Hematopoietic multipotent progenitor cell treated with erythropoietin and hydrocortisone succinate and interleukin-3 and kit ligand, for 4 days (in vitro differentiated cells): ENCODE measurements at regions not wholly inside any gene's neighbourhood (a gene's known extent, or its start where the extent isn't known, plus 50 kb on each side); places are given as distances from the start of the nearest gene placed in this dataset.

ENCODE experiments used
- DNase-seq: peaks from one replicate; pipeline ENCODE4 v3.0.0-alpha.2; 2015

DNA sequence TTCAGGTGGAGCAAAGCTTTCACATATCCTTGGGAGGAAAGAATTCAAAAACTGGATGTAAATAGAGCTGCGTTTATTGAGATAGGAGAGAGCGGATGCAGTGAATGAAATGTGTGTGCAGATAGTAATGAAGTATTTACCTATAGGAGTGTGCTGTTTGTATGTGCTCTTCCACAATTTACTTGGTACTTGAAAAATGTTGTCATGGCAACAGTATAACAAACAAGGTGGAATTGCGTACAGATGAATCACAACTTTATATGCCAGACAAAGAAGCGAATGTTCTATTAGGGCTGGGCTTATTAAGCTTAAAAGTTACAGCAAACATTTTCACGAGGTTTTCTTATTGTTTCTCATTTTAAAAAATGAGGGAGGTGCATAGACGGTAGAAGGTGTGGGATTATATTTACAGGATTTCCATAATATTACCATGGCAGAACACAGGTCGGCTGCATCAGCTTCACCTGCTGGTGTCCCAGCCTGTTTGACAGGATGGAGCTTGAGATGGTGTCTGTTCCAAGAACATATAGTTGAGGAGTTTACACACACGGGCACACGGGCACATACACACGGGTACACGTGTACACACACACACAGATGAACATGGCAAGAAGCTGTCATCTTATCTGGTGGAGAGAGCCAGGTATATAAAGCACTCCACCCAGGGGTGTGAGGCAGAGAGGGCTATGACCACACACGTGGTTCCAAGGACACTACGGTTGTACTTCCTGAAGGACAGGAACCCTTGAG lies 155.7 kb downstream of the RMI1 start:
- no peak for DNase-seq

DNA sequence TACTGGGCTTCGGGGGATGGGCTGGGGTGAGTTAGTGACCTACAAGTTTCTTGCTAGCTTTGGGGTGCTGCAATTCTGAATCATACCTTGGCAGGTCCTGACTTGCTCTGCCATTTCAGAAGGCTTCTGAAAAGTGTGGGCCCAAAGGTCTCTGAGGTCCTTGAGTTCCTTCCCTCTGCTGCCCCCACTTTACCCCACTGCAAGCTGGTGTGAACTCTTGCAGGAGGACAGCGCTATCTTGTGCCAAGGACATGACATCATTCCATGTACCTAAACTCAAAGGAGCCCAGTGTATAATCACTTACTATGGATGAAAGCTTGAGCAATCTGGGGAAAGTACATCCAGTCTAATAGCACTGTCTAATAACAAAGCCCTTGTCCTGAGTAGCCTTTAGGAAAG lies 157.4 kb downstream of the RMI1 start:
- DNase-seq: peak; percentile 10

DNA sequence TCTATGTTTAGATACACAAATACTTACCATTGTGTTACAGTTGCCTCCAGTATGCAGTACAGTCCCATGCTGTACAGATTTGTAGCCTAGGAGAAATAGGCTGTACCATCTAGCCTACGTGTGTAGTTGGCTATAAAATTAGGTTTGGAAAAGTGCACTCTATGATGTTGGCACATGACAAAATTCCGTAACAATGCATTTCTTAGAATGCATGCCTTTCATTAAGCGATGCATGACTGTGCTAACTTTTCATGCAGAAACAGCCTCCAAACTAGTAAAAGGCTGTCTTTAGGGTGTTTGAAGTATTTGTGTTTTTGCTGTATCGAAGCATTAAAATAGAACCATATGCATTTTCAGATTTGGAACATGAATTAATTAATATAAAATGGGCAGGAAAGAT lies 157.9 kb downstream of the RMI1 start:
- DNase-seq: no peak

DNA sequence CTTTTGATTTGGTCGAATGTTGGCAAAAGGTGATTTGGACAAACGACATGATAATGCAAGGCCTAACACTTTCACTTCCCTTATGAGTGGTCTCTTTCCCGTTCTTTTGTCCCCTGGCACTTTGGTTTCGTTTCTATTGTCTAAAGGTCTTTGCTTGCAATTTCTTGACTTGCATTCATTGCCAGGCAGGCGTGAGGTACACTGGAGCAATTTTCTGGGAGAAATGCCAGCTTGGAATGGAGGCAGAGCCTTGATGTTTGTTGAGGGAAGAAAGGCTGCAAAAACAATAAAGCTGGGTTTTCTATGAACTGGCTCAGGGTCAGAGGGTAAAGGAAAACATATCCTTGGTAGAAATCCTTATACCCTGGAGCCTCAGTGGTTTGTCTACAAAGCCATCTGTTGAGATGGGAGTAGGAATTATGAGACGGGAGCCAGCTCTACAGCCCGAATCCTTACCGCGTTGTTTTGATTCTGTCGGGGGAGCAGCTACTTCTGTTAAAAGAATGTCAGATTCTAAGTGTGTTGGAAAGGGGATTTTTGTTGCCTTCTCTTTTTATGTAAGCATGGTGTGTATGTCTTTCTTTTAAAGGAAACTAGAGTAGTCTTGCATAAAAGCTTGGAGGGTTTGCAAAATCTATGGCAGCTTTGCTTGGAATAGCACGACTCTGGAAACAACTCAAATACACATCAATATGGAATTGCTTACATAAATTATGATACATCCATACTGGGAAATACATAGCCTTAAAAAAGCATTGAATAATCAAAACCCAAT lies 158.9 kb downstream of the RMI1 start:
- no peak for DNase-seq

DNA sequence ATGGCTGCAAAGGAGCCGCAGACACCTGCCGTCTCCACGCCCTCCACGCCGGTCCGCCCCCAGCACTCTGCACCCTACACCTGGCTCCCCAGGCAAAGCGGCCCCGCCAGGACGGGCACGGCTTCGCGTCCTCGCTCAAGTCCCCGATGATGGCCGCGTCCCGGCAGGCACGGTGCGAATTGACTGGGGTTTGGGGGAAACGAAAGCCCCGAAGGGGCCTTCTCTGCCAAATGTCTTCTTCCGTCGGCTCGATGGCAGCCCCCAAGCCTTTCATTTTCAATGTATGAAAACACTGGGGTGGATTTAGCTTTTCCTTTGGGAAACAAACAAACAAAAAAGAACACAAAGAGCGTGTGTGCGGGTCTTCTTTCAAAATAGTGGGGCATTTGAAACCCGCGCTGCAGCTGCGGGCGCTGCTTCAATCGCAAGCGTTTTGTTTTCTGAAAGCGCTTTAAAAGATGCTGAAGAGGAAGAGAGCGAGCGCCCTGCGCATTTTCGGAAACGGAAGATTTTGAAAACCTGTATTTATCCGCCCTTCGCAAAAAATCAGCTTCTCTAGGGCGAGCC lies 160.0 kb downstream of the RMI1 start:
- peak; percentile 32 for DNase-seq

DNA sequence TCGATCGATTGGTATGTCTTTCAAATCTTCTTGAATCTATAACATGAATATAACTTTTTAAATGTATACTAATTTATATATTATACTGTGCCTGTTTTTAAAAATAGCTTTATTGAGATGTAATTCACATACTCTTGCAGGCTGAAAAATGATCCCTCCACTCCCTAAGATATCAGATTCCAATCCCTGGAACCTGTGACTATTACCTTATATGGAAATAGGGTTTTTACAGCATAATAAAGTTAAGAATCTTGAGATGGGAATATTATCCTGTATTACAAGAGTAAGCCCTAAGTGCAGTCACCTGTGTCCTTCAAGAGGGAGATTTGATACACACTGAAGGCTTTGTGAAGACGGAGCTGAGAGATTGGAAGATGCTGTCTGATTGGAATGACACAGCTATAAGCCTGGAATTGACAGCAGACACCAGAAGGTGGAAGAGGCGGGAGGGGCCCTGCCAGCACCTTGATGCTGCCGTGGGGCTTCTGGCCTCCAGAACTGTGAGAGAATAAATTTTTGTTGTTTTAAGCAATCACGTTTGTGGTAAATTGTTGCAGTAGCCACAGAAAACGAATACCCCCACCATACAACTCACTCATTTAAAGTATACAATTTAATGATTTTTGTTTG lies 161.3 kb downstream of the RMI1 start:
- DNase-seq: no peak

DNA sequence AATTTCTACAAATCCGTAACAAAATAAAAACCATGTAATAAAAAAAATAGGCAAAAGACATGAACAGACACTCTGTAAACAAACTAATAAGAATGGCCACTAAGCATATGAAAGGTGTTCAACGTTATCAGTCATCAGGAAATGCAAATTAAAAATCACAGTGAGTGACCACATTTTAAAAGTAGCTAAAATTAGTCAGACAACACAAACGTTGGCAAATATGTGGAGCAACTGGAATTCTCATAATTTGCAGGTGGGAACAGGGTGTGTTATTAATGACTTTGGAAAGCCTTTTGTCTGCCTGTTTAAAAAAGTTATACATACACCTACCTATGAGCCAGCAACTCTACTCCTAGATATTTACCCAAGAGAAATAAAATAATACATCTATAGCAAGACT lies 164.4 kb downstream of the RMI1 start:
- DNase-seq: no peak

DNA sequence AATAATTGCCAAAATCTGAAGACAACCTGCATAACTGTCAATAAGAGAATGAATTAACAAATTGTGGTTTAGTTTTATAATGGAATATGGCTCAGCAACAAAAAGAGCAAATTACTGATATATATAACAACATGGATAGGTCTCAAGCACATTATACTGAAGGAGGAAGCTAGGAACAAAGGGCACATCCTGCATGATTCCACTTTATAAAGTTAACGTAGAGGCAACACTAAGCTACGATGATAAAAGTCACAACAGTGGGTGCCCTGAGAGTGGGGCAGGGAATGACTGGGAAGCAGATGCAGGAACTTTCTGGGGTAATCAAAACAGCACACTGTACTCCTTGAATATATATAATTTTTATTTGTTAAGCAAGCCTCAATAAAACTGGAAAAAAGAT lies 165.2 kb downstream of the RMI1 start:
- DNase-seq: no peak

DNA sequence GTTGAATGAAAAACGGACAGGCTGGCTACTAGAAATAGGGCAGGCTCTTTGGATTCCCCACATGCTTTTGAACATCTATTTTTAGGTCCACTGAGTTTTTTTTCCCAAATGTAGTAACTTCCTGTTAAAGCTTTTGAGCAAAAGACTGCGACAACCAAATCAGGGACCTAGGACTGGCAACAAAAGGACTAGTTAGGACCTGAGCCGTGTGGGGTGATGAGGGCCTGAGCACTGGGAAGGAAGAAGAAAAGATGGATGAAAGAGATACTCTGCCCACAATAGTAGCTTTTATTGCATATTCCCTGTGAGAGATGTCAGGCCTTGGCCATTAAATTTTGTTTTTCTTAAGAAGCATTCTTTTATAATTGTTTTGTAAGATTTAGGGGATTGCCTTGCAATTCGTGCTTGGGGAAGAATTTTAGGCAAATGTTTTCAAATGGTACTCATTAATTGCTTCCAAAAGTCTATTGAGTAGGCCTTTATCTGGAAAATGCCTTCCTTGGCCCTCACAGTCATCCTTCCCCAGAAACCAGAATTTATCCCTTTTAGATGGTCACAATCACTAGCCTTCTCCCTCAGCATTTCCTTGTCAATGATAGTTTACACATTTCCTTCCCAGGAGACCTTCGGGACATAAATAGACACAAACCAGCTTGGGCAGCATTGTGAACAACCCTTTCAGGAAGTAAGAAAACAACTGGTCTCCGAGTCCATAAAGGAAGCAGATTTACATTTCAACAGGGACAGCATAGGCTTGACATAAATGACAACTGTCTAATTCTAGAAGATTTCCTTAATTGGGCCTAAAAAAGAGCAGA lies 166.5 kb downstream of the RMI1 start:
- no peak for DNase-seq

DNA sequence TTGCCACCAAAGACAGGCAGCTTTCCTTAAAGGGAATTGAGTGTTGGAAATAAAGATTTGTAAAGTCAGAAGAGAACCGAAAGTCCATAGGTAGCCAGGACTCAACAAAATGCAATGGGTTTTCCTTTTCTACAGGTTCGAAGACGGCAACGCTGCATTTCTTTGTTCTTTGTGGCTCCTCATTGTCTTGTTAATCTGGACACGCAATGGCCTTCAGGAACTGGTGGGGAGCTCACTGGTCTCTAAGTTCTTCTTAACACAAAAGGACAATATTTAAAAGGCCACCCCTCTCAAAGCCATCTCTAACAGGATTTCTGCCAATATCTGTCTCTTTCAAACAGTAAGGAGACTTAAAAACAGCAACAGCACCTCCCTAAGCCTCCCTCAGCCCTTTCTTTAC lies 170.6 kb downstream of the RMI1 start:
- DNase-seq: no peak

DNA sequence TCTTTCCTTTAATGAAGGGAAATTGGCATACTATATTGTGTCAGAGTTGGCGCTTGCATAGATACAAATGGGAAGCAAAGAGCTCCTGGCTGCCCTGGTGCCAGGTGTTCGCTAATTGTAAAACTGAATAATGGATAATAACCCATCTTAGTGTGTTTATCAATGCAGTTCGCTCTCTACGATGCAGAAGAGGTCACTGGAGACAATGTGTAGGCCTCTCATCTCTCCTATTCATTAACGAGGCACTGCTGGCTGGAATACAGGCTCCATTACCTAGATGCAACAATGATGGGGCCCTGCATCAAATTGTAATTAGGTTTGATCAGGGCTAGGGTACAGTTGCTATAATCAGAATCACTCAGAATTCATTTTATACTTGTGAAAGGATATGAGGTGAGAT lies 171.0 kb downstream of the RMI1 start:
- no peak for DNase-seq

DNA sequence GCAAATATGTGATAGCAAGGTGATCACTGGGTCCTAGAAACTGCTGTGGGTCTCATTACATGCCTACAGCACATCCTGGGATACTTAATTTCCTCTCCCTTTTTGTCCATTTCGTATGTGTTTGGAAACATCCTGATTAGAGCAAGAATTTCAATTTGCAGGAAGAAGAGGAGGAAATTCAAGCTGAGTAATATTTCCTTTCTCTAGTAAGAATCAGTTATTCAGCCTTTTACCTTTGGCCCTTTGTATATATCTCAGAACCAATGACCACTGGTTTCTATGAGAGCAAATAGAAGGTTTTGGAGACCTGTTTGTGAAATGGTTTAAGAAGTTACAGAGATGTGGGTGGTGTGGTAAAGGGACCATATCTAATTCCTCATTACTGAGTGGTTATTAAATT lies 171.6 kb downstream of the RMI1 start:
- DNase-seq: no peak

DNA sequence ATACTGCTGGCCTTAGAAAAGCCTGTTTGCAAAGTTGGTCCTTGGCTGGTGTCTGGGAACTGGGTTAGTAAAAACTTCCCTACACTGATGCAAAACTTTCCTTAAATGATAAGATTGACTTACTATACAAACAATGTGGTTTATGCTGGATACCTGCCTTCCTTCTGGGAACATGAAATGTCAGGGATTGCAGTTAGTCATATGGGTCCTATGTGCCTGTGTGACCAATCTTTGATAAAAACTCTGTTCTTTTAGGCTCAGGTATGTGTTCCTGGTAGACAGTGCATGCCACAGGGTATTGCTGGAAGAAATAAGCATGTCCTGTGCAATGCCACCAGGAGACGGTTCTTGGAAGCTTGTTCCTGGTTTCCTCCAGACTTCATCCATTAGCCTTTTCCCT lies 173.3 kb downstream of the RMI1 start:
- DNase-seq: no peak

DNA sequence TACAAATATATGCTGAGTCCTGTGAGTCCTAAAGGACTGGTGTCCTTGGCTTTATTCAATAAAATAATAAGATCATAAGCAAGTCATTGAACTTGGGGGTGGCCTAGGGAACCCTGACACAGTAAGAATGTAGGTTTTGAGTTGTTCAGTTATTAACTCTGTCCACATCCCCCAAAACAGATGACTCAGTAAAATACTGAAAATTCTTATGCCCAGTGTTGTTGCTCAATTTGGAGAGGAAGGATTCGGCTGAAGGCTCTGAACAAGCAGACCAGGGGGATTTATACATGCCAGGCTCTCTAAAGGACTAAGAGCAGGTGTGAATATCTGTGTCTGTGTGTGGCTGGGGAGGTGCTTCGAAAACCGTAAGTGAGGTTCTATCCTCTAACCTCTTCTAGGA lies 173.7 kb downstream of the RMI1 start:
- no peak for DNase-seq

DNA sequence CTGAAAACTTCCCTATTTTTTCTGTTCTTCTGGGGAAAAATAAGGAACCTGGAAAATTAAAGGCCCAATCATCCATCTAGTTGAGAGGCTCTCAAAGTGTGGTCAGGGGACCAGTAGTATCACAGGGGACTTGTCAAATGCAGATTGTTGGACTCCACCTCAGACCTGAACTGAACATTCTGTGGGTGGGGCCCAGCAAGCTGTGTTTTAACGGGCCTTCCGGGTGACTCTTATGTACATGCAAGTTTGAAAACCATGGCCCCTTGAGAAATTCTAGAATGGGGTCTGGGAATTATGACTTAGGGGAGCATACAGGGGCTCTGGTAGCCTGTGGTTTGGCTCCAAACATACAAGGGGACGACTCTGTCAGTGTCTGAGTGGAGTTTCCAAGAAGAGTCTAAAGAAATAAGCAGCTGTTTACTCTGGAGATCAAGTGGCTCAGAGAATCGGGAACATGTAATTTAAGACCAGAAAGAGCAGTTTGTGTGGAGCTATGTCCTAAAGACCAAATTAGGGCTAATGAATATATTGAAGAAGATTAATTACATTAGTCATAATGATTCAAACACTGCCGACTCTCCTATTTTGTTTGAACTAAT lies 177.4 kb downstream of the SLC28A3 start:
- DNase-seq: no peak

DNA sequence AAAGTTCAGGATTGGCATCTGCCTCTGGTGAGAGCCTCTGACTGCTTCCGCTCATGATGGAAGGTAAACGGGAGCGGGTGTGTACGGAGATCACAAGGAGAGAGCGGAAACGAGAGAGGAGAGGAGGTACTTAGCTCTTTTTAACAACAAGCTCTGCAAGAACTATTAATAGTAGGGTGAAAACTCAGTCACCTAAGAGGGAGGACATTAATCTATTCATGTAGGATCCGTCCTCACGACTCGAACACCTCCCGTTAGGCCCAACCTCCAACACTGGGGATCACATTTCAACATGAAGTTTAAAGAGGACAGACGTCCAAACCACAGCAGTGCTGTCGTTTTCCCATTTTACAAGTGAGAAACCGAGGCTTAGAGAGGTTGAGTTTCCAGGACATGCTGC lies 173.7 kb downstream of the SLC28A3 start:
- no peak for DNase-seq

DNA sequence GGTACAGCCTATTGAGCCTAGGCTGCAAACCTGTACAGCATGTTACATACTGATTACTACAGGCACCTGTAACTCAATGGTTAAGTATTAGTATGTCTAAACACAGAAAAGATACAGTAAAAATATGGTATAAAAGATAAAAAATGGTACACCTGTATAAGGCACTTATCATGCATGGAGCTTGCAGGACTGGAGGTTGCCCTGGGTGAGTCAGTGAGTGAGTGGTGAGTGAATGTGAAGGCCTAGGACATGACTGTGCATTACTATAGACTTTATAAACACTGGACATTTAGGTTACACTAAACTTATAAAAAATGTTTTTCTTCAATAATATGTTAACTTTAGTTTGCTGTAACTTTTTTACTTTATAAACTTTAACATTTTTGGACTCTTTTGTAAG lies 171.3 kb downstream of the SLC28A3 start:
- no peak for DNase-seq

DNA sequence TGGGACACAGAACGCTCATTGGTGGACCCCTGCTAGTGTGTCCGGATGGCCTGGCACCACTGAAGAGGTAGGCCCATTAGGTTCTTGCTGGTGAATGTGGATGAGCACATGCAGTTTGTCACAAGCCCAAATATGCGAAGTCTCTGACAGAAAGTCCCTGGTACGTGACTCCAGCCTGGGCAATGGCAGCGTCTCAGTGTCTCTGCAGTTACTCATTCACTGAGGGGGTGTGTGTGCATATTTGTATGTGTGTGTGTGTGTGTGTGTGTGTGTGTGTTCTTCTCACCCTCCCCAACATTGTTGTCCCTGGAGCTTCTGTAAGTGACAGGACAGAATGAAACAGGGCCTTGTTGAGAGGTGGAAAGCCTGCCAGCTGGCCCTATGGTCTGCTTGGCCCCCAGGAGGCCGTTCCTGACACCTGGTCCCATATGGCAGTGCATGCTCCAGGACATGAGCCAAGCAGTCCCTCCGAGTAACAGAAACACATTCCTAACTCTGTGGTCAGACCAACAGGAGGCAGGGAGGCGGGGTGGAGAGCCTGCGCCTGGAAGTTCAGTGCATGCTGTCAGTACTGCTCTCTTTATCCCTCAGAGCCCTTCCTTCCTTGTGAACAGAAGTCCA lies 169.9 kb downstream of the SLC28A3 start:
- DNase-seq: no peak

DNA sequence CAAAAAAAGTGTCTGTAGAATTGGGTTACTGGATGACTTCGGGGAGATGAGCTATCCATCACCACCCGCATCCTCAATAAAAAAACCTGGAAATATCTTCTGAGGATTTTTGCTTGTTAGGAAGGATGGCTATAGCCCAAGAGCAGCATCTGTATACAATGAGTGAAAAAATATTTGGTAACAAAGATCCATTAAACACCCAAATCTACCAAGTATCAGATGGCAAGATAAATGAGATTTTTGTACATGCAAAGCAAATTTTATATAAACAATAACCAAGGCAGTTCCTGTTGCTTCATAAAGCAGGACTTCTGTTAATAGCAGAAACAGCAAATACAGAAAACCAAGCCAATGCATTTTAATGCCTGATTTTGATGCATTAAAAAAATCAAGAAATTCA lies 166.6 kb downstream of the SLC28A3 start:
- no peak for DNase-seq

DNA sequence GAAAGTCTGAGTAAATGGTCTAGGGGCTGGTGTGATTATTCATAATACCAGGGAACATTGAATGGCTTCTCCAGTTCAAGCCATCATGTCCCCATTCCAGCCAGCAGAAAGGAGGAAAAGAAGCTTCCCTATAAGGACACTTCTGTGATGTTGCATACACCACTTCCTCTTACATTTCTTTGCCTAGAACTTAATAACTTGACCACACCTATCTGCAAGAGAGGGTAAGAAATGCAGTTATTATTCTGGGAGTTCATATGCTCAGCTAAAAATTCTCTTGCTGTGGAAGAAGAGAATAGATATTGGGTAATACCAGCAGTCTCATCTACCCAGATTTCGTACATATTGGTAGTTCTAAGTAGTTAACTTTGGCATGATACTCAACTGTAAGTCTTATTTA lies 166.1 kb downstream of the SLC28A3 start:
- peak; percentile 23 for DNase-seq

DNA sequence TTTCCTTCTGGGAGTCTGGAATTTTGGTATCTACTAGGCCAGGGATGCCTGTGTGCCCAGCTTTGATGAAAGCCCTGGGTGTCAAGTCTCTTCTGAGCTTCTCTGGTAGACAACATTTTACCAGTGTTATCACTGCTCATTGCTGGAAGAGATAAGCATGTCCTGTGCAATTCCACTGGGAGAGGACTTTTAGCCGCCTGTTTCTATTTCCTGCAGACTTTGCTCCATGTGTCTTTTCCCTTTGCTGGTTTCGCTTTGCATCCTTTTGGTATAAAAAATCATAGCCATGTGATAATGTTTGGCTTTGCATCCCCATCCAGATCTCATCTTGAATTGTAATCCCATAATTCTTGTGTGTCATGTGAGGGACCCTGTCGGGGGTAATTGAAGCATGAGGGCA lies 163.2 kb downstream of the SLC28A3 start:
- DNase-seq: no peak

DNA sequence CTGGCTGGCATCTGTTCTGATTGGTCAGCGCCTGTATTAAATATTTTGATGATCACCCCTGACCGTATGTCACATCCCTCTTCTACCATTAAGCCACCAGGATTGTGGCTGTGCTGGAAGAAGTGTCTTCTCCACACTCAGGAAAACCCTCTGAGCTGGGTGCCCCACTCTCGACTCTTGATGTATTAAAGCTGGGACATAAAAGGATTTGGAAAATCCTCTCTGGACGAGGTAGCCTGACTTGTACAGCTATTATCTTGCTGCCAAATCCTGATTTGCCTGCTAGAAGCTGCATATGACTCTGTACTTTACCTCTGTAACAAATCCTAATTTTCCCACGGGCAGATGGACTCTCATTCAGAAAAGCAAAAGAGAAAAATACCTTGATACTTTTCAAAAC lies 161.0 kb downstream of the SLC28A3 start:
- no peak for DNase-seq
